ENCODE measurements at regions not wholly inside any gene's neighbourhood (a gene's known extent, or its start where the extent isn't known, plus 50 kb on each side); places are given as distances from the start of the nearest gene placed in this dataset.
A peak's percentile ranks its signal among the peaks of the same experiment; 100 is the strongest.
"Not testable (repeated sequence)": the region's sequence is repeated elsewhere in the genome, so short reads cannot be mapped to it uniquely, and the experiment has no call there.

DNA sequence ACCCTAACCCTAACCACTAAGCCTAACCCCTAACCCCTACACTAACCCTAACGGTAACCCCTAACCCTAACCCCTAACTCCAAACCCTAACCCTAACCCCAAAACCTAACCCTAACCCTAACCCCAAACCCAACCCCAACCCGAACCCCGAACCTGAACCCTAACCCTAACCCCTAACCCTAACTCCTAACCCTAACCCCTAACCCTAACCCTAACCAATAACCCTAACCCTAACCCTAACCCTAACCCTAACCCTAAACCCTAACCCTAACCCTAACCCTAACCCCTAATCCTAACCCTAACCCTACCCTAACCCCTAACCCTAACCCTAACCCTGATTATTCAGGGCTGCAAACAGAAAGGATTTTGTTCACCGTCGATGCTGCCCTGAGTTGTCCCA lies 144.6 kb upstream of the DUSP22 start:
- CTCF ChIA-PET; H3K9me3 ChIP-seq (ENCODE audit: low read length); H3F3A ChIP-seq (ENCODE audit: low read length, unreplicated experiment); H2AFZ ChIP-seq (ENCODE audit: low read length); H4K20me1 ChIP-seq (ENCODE audit: low read length); POLR2A ChIA-PET (ENCODE audit: unreplicated experiment); H3K36me3 ChIP-seq (ENCODE audit: low read depth, low read length); H3K27ac ChIP-seq (ENCODE audit: low read length); intact Hi-C loops (cut with micrococcal nuclease); DNase-seq; H3K9me2 ChIP-seq (replicated peaks; ENCODE audit: low read length); H3K79me2 ChIP-seq (ENCODE audit: low read length); H3K4me1 ChIP-seq (ENCODE audit: insufficient read depth, low read length); ATAC-seq; BruUV-seq (replicated peaks); H3K27me3 ChIP-seq (ENCODE audit: low read length); H3K9ac ChIP-seq (ENCODE audit: low read length); H3K4me2 ChIP-seq (ENCODE audit: low read length); H3K4me3 ChIP-seq (ENCODE audit: low read length): not testable (repeated sequence)

DNA sequence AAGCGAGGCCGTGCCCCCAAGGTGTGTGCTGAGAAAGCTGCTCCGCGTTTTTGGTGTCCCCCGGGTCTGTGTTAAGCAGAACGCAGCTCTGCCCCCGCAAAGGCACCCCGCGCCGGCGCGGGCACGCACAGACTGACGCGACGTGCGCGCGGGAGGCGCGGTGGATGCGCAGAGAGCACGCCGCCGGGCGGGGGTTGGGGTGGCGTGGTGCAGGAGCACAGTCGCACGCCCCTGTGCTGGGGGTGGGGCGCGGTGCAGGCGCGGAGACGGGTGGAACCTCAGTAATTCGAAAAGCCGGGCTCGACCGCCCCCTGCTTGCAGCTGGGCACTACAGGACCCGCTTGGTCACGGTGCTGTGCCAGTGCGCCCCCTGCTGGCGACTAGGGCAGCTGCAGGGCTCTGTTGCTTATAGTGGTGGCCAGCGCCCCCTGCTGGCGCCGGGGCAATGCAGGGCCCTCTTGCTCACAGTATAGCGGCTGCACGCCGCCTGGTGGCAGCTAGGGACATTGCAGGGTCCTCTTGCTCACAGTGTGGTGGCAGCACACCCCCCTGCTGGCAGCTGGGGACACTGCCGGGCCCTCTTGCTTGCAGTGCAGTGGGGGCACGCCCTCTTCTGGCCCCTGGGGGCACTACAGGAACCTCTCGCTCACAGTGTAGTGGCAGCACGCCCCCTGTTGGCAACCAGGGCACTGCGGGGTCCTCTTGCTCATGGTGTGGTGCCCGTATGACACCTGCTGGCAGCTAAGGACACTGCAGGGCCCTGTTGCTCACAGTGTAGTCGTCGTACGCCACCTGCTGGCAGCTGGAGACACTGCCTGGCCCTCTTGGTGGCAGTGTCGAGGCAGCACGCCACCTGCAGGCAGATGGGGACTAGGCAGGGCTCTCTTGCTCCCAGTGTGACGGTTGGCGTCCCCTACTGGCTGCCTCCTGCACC lies 144.0 kb upstream of the DUSP22 start:
- H3K36me3 ChIP-seq (ENCODE audit: low read depth, low read length); H3K4me3 ChIP-seq (ENCODE audit: low read length); H3K9me3 ChIP-seq (ENCODE audit: low read length); H3K9ac ChIP-seq (ENCODE audit: low read length); intact Hi-C loops (cut with micrococcal nuclease); BruUV-seq (replicated peaks); ATAC-seq; CTCF ChIA-PET; H2AFZ ChIP-seq (ENCODE audit: low read length); H3K4me1 ChIP-seq (ENCODE audit: insufficient read depth, low read length); H4K20me1 ChIP-seq (ENCODE audit: low read length); H3K9me2 ChIP-seq (replicated peaks; ENCODE audit: low read length); H3K27ac ChIP-seq (ENCODE audit: low read length); H3K4me2 ChIP-seq (ENCODE audit: low read length); H3F3A ChIP-seq (ENCODE audit: low read length, unreplicated experiment); H3K79me2 ChIP-seq (ENCODE audit: low read length); H3K27me3 ChIP-seq (ENCODE audit: low read length); POLR2A ChIA-PET (ENCODE audit: unreplicated experiment): not testable (repeated sequence)
- TF ChIP-seq, protein P1, sequence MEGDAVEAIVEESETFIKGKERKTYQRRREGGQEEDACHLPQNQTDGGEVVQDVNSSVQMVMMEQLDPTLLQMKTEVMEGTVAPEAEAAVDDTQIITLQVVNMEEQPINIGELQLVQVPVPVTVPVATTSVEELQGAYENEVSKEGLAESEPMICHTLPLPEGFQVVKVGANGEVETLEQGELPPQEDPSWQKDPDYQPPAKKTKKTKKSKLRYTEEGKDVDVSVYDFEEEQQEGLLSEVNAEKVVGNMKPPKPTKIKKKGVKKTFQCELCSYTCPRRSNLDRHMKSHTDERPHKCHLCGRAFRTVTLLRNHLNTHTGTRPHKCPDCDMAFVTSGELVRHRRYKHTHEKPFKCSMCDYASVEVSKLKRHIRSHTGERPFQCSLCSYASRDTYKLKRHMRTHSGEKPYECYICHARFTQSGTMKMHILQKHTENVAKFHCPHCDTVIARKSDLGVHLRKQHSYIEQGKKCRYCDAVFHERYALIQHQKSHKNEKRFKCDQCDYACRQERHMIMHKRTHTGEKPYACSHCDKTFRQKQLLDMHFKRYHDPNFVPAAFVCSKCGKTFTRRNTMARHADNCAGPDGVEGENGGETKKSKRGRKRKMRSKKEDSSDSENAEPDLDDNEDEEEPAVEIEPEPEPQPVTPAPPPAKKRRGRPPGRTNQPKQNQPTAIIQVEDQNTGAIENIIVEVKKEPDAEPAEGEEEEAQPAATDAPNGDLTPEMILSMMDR (conservative IDR thresholded peaks at IDR 0.05; ENCODE audit: low read depth, low read length): peak; percentile 54
- DNase-seq: peak; percentile 36

DNA sequence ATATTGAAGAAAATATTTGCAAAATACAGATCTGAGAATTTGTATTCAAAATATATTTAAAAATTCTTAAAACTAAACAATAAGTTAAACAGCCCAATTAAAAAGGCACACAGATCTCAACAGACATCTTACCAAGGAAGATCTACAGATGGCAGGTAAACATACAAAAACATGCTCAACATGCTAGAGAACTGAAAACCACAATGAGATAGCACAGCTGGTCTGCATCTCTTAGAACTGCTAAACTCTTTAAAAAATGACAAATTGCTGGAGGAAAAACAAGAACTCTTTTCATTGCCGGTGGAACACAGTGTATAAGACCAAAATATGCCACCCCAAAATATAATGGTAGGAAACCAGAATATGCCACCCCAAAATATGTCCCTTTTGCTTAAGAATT lies 142.1 kb upstream of the DUSP22 start:
- H3K79me2 ChIP-seq (ENCODE audit: low read length); H3K4me2 ChIP-seq (ENCODE audit: low read length); ATAC-seq; H2AFZ ChIP-seq (ENCODE audit: low read length); intact Hi-C loops (cut with micrococcal nuclease); BruUV-seq (replicated peaks); H3K27me3 ChIP-seq (ENCODE audit: low read length); H3K9me3 ChIP-seq (ENCODE audit: low read length); H4K20me1 ChIP-seq (ENCODE audit: low read length); H3K9me2 ChIP-seq (replicated peaks; ENCODE audit: low read length); H3K27ac ChIP-seq (ENCODE audit: low read length); H3K36me3 ChIP-seq (ENCODE audit: low read depth, low read length); DNase-seq; CTCF ChIA-PET; H3K9ac ChIP-seq (ENCODE audit: low read length); H3F3A ChIP-seq (ENCODE audit: low read length, unreplicated experiment); H3K4me3 ChIP-seq (ENCODE audit: low read length); POLR2A ChIA-PET (ENCODE audit: unreplicated experiment): not testable (repeated sequence)
- peaks cover 12% of the 10 kb centered on the region for H3K4me1 ChIP-seq (ENCODE audit: insufficient read depth, low read length)

DNA sequence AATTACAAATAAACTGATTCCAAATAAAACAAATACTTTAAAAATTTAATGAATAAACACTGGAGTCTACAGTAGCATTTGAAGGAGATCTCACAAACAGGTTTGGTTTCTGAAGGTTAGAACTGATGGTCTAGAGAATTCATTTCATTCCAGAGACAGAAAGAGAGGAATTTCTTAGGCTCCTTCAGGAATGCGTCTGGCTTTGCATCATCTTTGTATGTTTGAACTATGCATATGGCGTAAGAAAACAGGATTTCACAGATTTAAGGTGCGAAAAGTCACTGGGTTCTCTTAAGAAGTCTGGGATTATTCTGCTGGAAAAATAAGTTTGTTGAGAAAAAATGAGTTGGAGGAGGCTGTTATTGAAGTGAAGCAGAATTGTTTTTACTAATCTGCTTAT lies 139.9 kb upstream of the DUSP22 start:
- H3K36me3 ChIP-seq (ENCODE audit: low read depth, low read length); ATAC-seq; H3K9ac ChIP-seq (ENCODE audit: low read length); CTCF ChIA-PET; H3K4me2 ChIP-seq (ENCODE audit: low read length); POLR2A ChIA-PET (ENCODE audit: unreplicated experiment); H3K27ac ChIP-seq (ENCODE audit: low read length); BruUV-seq (replicated peaks); H3K9me3 ChIP-seq (ENCODE audit: low read length); H3K9me2 ChIP-seq (replicated peaks; ENCODE audit: low read length); H3F3A ChIP-seq (ENCODE audit: low read length, unreplicated experiment); DNase-seq; H3K79me2 ChIP-seq (ENCODE audit: low read length); intact Hi-C loops (cut with micrococcal nuclease); H4K20me1 ChIP-seq (ENCODE audit: low read length); H3K27me3 ChIP-seq (ENCODE audit: low read length); H2AFZ ChIP-seq (ENCODE audit: low read length); H3K4me3 ChIP-seq (ENCODE audit: low read length): not testable (repeated sequence)
- peaks cover 28% of the 10 kb centered on the region for H3K4me1 ChIP-seq (ENCODE audit: insufficient read depth, low read length)

DNA sequence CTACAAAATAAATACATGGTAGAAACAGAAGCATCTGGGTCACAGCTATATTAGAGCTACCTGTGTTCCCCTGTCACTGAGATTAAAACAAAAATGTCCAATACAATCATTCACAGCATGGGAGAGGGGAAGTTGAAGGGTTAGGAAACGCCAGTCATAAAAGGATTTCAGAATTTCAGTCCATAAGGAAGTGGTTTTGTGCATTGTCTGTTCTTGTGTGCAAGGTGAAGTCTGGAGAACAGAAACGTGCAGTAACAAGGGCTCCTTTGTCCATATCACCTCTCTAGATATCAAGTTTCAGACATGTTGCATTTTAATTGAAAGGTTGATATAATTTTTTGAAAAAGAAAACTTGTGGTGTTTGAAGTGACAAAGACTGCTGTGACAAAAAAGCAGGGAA lies 139.3 kb upstream of the DUSP22 start:
- peak; percentile 10 for DNase-seq
- H3K27ac ChIP-seq (ENCODE audit: low read length); BruUV-seq (replicated peaks): not testable (repeated sequence)

DNA sequence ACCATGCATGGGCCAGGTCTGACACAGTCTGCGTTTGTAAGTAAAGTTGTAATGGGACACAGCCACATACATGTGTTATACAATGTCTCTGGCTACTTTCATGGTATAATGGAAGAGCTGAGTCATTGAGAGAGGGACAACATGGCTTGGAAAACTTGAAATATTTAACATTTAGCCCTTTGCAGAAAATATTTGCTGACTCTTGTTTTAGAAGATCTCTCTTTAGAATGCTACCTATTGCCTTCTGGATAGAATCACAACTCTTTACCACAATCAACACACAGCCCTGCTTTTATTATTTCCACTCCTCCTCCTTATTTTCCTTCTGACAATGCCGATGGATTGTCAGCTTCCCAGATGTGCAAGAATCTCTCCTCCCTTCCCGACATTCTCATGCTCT lies 138.4 kb upstream of the DUSP22 start:
- H3K27me3 ChIP-seq (ENCODE audit: low read length); H3K36me3 ChIP-seq (ENCODE audit: low read depth, low read length); H3K9me3 ChIP-seq (ENCODE audit: low read length); POLR2A ChIA-PET (ENCODE audit: unreplicated experiment); BruUV-seq (replicated peaks); H3F3A ChIP-seq (ENCODE audit: low read length, unreplicated experiment); intact Hi-C loops (cut with micrococcal nuclease); ATAC-seq; H3K4me2 ChIP-seq (ENCODE audit: low read length); H3K4me3 ChIP-seq (ENCODE audit: low read length); H3K27ac ChIP-seq (ENCODE audit: low read length); H3K79me2 ChIP-seq (ENCODE audit: low read length); H4K20me1 ChIP-seq (ENCODE audit: low read length); DNase-seq; H3K9ac ChIP-seq (ENCODE audit: low read length); CTCF ChIA-PET; H3K9me2 ChIP-seq (replicated peaks; ENCODE audit: low read length); H2AFZ ChIP-seq (ENCODE audit: low read length): not testable (repeated sequence)
- peaks cover 29% of the 10 kb centered on the region for H3K4me1 ChIP-seq (ENCODE audit: insufficient read depth, low read length)

More for the DNA sequence above, 139.3 kb upstream of the DUSP22 start:
- H3K27me3 ChIP-seq (ENCODE audit: low read length); H3K4me2 ChIP-seq (ENCODE audit: low read length); H3F3A ChIP-seq (ENCODE audit: low read length, unreplicated experiment); H3K4me3 ChIP-seq (ENCODE audit: low read length); H3K36me3 ChIP-seq (ENCODE audit: low read depth, low read length); H3K9me3 ChIP-seq (ENCODE audit: low read length); H4K20me1 ChIP-seq (ENCODE audit: low read length); ATAC-seq; H3K9ac ChIP-seq (ENCODE audit: low read length); intact Hi-C loops (cut with micrococcal nuclease); H3K9me2 ChIP-seq (replicated peaks; ENCODE audit: low read length); CTCF ChIA-PET; POLR2A ChIA-PET (ENCODE audit: unreplicated experiment); H2AFZ ChIP-seq (ENCODE audit: low read length); H3K79me2 ChIP-seq (ENCODE audit: low read length): not testable (repeated sequence)
- peaks cover 29% of the 10 kb centered on the region for H3K4me1 ChIP-seq (ENCODE audit: insufficient read depth, low read length)
